MG63 (cell line): ENCODE measurements at regions not wholly inside any gene's neighbourhood (a gene's known extent, or its start where the extent isn't known, plus 50 kb on each side); places are given as distances from the start of the nearest gene placed in this dataset.
A peak's percentile ranks its signal among the peaks of the same experiment; 100 is the strongest.

Experiments used
- DNase-seq: peaks from one replicate; pipeline ENCODE4 v3.0.0-alpha.2; 2020
- H3K27me3 ChIP-seq: fragments of 250-450 bp; sonication (Bioruptor Pico); 2 replicates; pipeline ENCODE4 v1.5.1; 2020; ENCODE audit warnings: mild to moderate bottlenecking, moderate library complexity
- H3K36me3 ChIP-seq: fragments of 250-450 bp; sonication (Bioruptor Pico); 2 replicates; pipeline ENCODE4 v1.5.1; 2020; ENCODE audit warnings: mild to moderate bottlenecking, moderate library complexity
- H3K4me3 ChIP-seq: fragments of 250-450 bp; sonication (Bioruptor Pico); 2 replicates; pipeline ENCODE4 v1.5.1; 2020; ENCODE audit warnings: mild to moderate bottlenecking, moderate library complexity
- H3K9me3 ChIP-seq: fragments of 250-450 bp; sonication (Bioruptor Pico); 2 replicates; pipeline ENCODE4 v1.5.1; 2020; ENCODE audit warnings: mild to moderate bottlenecking, moderate library complexity

- no peaks in the 10 kb centered on the region for H3K36me3 ChIP-seq
- H3K4me3 ChIP-seq, result no peak overlapping the region
- no peaks in the 10 kb centered on the region for H3K9me3 ChIP-seq
- no peak for DNase-seq
- H3K27me3 ChIP-seq, result no peaks in the 10 kb centered on the region
Observed at GRCh38 chr18:43649649-43650357, 372.5 kb upstream of the SYT4 start.

GRCh38 chr18:43650426-43650825, 373.1 kb upstream of the SYT4 start:
- Histone ChIP-seq H3K27me3 (no peaks in the 10 kb centered on the region), H3K36me3 (no peaks in the 10 kb centered on the region), H3K4me3 (no peak overlapping the region), H3K9me3 (no peaks in the 10 kb centered on the region)
- DNase-seq, result no peak

- Histone ChIP-seq H3K9me3 (no peaks in the 10 kb centered on the region), H3K36me3 (no peaks in the 10 kb centered on the region), H3K4me3 (no peak overlapping the region), H3K27me3 (no peaks in the 10 kb centered on the region)
- no peak for DNase-seq
Observed at GRCh38 chr18:43651057-43651456, 373.8 kb upstream of the SYT4 start.

- DNase-seq, result no peak
- H3K4me3 ChIP-seq, result no peak overlapping the region
- H3K27me3 ChIP-seq, result no peaks in the 10 kb centered on the region
- no peaks in the 10 kb centered on the region for H3K9me3 ChIP-seq
- no peaks in the 10 kb centered on the region for H3K36me3 ChIP-seq
Observed at GRCh38 chr18:43656547-43656946, 379.3 kb upstream of the SYT4 start.

- Histone ChIP-seq H3K4me3 (no peak overlapping the region), H3K27me3 (no peaks in the 10 kb centered on the region), H3K36me3 (no peaks in the 10 kb centered on the region), H3K9me3 (no peaks in the 10 kb centered on the region)
- peak; percentile 2 for DNase-seq
Observed at GRCh38 chr18:43661570-43661969, 384.3 kb upstream of the SYT4 start.

GRCh38 chr18:43662657-43663056, 385.4 kb upstream of the SYT4 start:
- Histone ChIP-seq H3K36me3 (no peaks in the 10 kb centered on the region), H3K9me3 (no peaks in the 10 kb centered on the region), H3K4me3 (no peak overlapping the region), H3K27me3 (no peaks in the 10 kb centered on the region)
- DNase-seq, result peak; percentile 3

- no peaks in the 10 kb centered on the region for H3K36me3 ChIP-seq
- no peaks in the 10 kb centered on the region for H3K27me3 ChIP-seq
- H3K4me3 ChIP-seq, result no peak overlapping the region
- no peak for DNase-seq
- no peaks in the 10 kb centered on the region for H3K9me3 ChIP-seq
Observed at GRCh38 chr18:43663159-43663558, 385.9 kb upstream of the SYT4 start.

- H3K36me3 ChIP-seq, result no peaks in the 10 kb centered on the region
- H3K9me3 ChIP-seq, result no peaks in the 10 kb centered on the region
- DNase-seq, result no peak
- H3K27me3 ChIP-seq, result no peaks in the 10 kb centered on the region
- H3K4me3 ChIP-seq, result no peak overlapping the region
Observed at GRCh38 chr18:43664487-43665008, 387.3 kb upstream of the SYT4 start.

- Histone ChIP-seq H3K9me3 (no peaks in the 10 kb centered on the region), H3K36me3 (no peaks in the 10 kb centered on the region), H3K4me3 (no peak overlapping the region), H3K27me3 (no peaks in the 10 kb centered on the region)
- peak; percentile 64 for DNase-seq
Observed at GRCh38 chr18:43665105-43665788, 388.0 kb upstream of the SYT4 start.

- Histone ChIP-seq H3K4me3 (no peak overlapping the region), H3K27me3 (no peaks in the 10 kb centered on the region), H3K9me3 (no peaks in the 10 kb centered on the region), H3K36me3 (no peaks in the 10 kb centered on the region)
- DNase-seq, result no peak
Observed at GRCh38 chr18:43668866-43669265, 391.6 kb upstream of the SYT4 start.

- H3K27me3 ChIP-seq, result no peaks in the 10 kb centered on the region
- no peak for DNase-seq
- H3K9me3 ChIP-seq, result no peaks in the 10 kb centered on the region
Observed at GRCh38 chr18:43671431-43671830, 394.1 kb upstream of the SYT4 start.

GRCh38 chr18:43680096-43680495, 402.8 kb upstream of the SYT4 start:
- Histone ChIP-seq H3K9me3 (no peaks in the 10 kb centered on the region), H3K36me3 (no peaks in the 10 kb centered on the region), H3K4me3 (no peak overlapping the region), H3K27me3 (no peaks in the 10 kb centered on the region)
- DNase-seq, result peak; percentile 1

More at GRCh38 chr18:43671431-43671830, 394.1 kb upstream of the SYT4 start:
- Histone ChIP-seq H3K36me3 (no peaks in the 10 kb centered on the region), H3K4me3 (no peak overlapping the region)

- DNase-seq, result no peak
- Histone ChIP-seq H3K4me3 (no peak overlapping the region), H3K27me3 (no peaks in the 10 kb centered on the region), H3K36me3 (no peaks in the 10 kb centered on the region), H3K9me3 (no peaks in the 10 kb centered on the region)
Observed at GRCh38 chr18:43681661-43682060, 404.4 kb upstream of the SYT4 start.

- H3K27me3 ChIP-seq, result no peaks in the 10 kb centered on the region
- H3K36me3 ChIP-seq, result no peaks in the 10 kb centered on the region
- no peaks in the 10 kb centered on the region for H3K9me3 ChIP-seq
- DNase-seq, result no peak
- no peak overlapping the region for H3K4me3 ChIP-seq
Observed at GRCh38 chr18:43682196-43682595, 404.9 kb upstream of the SYT4 start.

- Histone ChIP-seq H3K27me3 (no peaks in the 10 kb centered on the region), H3K36me3 (no peaks in the 10 kb centered on the region), H3K4me3 (no peak overlapping the region), H3K9me3 (peaks cover 11% of the 10 kb centered on the region)
- DNase-seq, result no peak
Observed at GRCh38 chr18:43686709-43687108, 409.4 kb upstream of the SYT4 start.

GRCh38 chr18:43692099-43692690, 414.9 kb upstream of the SYT4 start:
- no peaks in the 10 kb centered on the region for H3K36me3 ChIP-seq
- no peak overlapping the region for H3K4me3 ChIP-seq
- H3K9me3 ChIP-seq, result peaks cover 11% of the 10 kb centered on the region
- no peaks in the 10 kb centered on the region for H3K27me3 ChIP-seq
- DNase-seq, result no peak

- DNase-seq, result no peak
- Histone ChIP-seq H3K9me3 (no peaks in the 10 kb centered on the region), H3K4me3 (no peak overlapping the region)
Observed at GRCh38 chr18:43702399-43702798, 425.1 kb upstream of the SYT4 start.

GRCh38 chr18:43703050-43703449, 425.8 kb upstream of the SYT4 start:
- no peak for DNase-seq
- H3K4me3 ChIP-seq, result no peak overlapping the region
- H3K36me3 ChIP-seq, result no peaks in the 10 kb centered on the region
- H3K9me3 ChIP-seq, result no peaks in the 10 kb centered on the region
- H3K27me3 ChIP-seq, result no peaks in the 10 kb centered on the region

More at GRCh38 chr18:43702399-43702798, 425.1 kb upstream of the SYT4 start:
- Histone ChIP-seq H3K36me3 (no peaks in the 10 kb centered on the region), H3K27me3 (no peaks in the 10 kb centered on the region)
